Chondrocyte (in vitro differentiated cells): ENCODE measurements at regions not wholly inside any gene's neighbourhood (a gene's known extent, or its start where the extent isn't known, plus 50 kb on each side); places are given as distances from the start of the nearest gene placed in this dataset.

Source experiments
- DNase-seq: peaks from one replicate; pipeline ENCODE4 v3.0.0; 2021; ENCODE audit warnings: mixed read lengths, low spot score
- H3K27ac Mint-ChIP-seq: one replicate; pipeline ENCODE4 v1.8.0; 2021; ENCODE audit warnings: mild to moderate bottlenecking, moderate library complexity, mixed read lengths; ENCODE audit not compliant: unreplicated experiment
- H3K27me3 Mint-ChIP-seq: 2 replicates; pipeline ENCODE4 v1.8.0; 2021; ENCODE audit warnings: low read depth, mixed read lengths
- H3K36me3 Mint-ChIP-seq: 2 replicates; pipeline ENCODE4 v1.8.0; 2021; ENCODE audit warnings: low read depth, mixed read lengths
- H3K4me1 Mint-ChIP-seq: 2 replicates; pipeline ENCODE4 v1.8.0; 2021; ENCODE audit warnings: low read depth, mild to moderate bottlenecking, mixed read lengths
- H3K4me3 Mint-ChIP-seq: one replicate; pipeline ENCODE4 v1.8.0; 2021; ENCODE audit warnings: mild to moderate bottlenecking, moderate library complexity, mixed read lengths; ENCODE audit not compliant: unreplicated experiment
- H3K9me3 Mint-ChIP-seq: 2 replicates; pipeline ENCODE4 v1.8.0; 2021; ENCODE audit warnings: low read depth, mixed read lengths
- TF ChIP-seq, protein P1 (sequence below): fragments of 200-600 bp; sonication (generic); IDR thresholded peaks from 2 replicates; pipeline ENCODE4 v1.5.0; 2021; ENCODE audit warnings: antibody characterized with exemption, mild to moderate bottlenecking, moderate library complexity

GRCh38 chr11:43549624-43550023 lies 130.9 kb upstream of the HSD17B12 start:
- TF ChIP-seq, protein P1, sequence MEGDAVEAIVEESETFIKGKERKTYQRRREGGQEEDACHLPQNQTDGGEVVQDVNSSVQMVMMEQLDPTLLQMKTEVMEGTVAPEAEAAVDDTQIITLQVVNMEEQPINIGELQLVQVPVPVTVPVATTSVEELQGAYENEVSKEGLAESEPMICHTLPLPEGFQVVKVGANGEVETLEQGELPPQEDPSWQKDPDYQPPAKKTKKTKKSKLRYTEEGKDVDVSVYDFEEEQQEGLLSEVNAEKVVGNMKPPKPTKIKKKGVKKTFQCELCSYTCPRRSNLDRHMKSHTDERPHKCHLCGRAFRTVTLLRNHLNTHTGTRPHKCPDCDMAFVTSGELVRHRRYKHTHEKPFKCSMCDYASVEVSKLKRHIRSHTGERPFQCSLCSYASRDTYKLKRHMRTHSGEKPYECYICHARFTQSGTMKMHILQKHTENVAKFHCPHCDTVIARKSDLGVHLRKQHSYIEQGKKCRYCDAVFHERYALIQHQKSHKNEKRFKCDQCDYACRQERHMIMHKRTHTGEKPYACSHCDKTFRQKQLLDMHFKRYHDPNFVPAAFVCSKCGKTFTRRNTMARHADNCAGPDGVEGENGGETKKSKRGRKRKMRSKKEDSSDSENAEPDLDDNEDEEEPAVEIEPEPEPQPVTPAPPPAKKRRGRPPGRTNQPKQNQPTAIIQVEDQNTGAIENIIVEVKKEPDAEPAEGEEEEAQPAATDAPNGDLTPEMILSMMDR, result no peak
- DNase-seq, result no peak
- Mint-ChIP-seq H3K36me3 (no peaks in the 10 kb centered on the region), H3K4me3 (no peak overlapping the region), H3K27me3 (peaks cover 54% of the 10 kb centered on the region), H3K27ac (no peak overlapping the region), H3K9me3 (no peaks in the 10 kb centered on the region), H3K4me1 (no peaks in the 10 kb centered on the region)

- no peaks in the 10 kb centered on the region for H3K36me3 Mint-ChIP-seq
- no peak overlapping the region for H3K27ac Mint-ChIP-seq
- peaks cover 5% of the 10 kb centered on the region for H3K4me1 Mint-ChIP-seq
- H3K9me3 Mint-ChIP-seq, result no peaks in the 10 kb centered on the region
- TF ChIP-seq, protein P1, result no peak
- peaks cover 59% of the 10 kb centered on the region for H3K27me3 Mint-ChIP-seq
- DNase-seq, result no peak
- H3K4me3 Mint-ChIP-seq, result no peak overlapping the region
Observed at GRCh38 chr11:43550714-43551113, 129.8 kb upstream of the HSD17B12 start.

DNA sequence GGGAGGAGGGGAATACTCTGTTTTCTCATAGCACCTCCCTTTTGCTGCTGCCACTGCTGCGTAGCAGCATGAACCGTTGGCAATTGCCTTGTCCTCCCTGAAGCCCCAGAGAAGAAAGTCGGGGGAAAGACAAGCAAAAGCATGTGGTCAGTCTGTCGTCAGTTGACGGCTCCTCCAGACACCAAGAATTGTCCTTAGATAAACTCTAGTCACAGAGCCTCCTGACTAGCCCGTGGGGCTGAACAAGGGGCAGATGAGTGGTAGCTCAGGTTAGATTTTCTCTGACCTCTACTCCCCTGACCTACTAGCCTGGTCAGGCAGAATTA lies 126.4 kb upstream of the HSD17B12 start:
- DNase-seq, result no peak
- no peaks in the 10 kb centered on the region for H3K9me3 Mint-ChIP-seq
- peaks cover 75% of the 10 kb centered on the region for H3K27me3 Mint-ChIP-seq
- no peaks in the 10 kb centered on the region for H3K36me3 Mint-ChIP-seq
- H3K4me3 Mint-ChIP-seq, result no peak overlapping the region
- H3K4me1 Mint-ChIP-seq, result peaks cover 22% of the 10 kb centered on the region
- H3K27ac Mint-ChIP-seq, result no peak overlapping the region
- TF ChIP-seq, protein P1, result no peak

GRCh38 chr11:43555186-43555585 lies 125.4 kb upstream of the HSD17B12 start:
- Mint-ChIP-seq H3K27me3 (peaks cover 77% of the 10 kb centered on the region), H3K4me3 (no peak overlapping the region), H3K4me1 (peaks cover 22% of the 10 kb centered on the region), H3K36me3 (no peaks in the 10 kb centered on the region), H3K27ac (no peak overlapping the region), H3K9me3 (no peaks in the 10 kb centered on the region)
- no peak for DNase-seq
- TF ChIP-seq, protein P1, result no peak

- TF ChIP-seq, protein P1, result no peak
- H3K4me1 Mint-ChIP-seq, result peaks cover 22% of the 10 kb centered on the region
- H3K27me3 Mint-ChIP-seq, result peaks cover 80% of the 10 kb centered on the region
- no peak overlapping the region for H3K27ac Mint-ChIP-seq
- H3K4me3 Mint-ChIP-seq, result no peak overlapping the region
- no peaks in the 10 kb centered on the region for H3K36me3 Mint-ChIP-seq
- H3K9me3 Mint-ChIP-seq, result no peaks in the 10 kb centered on the region
- no peak for DNase-seq
Observed at GRCh38 chr11:43555816-43556611, 124.5 kb upstream of the HSD17B12 start.
